Daoy (cell line): ENCODE measurements at regions not wholly inside any gene's neighbourhood (a gene's known extent, or its start where the extent isn't known, plus 50 kb on each side); places are given as distances from the start of the nearest gene placed in this dataset.
A peak's percentile ranks its signal among the peaks of the same experiment; 100 is the strongest.

Source experiments
- DNase-seq: peaks from one replicate; pipeline ENCODE4 v3.0.0-alpha.2; 2015; ENCODE audit warnings: low read depth

DNA sequence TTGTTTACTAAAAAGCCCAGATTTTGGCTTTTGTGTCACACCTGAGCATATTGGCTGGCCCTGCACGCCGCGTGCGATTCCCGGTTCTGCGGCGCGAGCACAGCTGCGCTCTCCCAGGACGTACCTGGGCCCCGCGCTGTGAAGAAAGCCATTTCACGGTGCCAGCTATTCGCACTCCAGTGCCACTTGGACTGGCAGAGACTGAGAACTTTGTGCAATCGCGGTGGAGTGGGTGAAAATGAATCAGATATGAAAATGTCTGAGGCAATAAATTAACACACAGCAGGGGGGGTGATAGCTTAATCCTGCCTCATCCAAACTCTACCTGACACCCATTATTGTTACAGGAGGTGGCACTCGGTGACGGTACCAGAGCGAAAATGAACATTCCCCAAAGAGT, 330.1 kb upstream of the MGMT start:
- peak; percentile 13 for DNase-seq

DNA sequence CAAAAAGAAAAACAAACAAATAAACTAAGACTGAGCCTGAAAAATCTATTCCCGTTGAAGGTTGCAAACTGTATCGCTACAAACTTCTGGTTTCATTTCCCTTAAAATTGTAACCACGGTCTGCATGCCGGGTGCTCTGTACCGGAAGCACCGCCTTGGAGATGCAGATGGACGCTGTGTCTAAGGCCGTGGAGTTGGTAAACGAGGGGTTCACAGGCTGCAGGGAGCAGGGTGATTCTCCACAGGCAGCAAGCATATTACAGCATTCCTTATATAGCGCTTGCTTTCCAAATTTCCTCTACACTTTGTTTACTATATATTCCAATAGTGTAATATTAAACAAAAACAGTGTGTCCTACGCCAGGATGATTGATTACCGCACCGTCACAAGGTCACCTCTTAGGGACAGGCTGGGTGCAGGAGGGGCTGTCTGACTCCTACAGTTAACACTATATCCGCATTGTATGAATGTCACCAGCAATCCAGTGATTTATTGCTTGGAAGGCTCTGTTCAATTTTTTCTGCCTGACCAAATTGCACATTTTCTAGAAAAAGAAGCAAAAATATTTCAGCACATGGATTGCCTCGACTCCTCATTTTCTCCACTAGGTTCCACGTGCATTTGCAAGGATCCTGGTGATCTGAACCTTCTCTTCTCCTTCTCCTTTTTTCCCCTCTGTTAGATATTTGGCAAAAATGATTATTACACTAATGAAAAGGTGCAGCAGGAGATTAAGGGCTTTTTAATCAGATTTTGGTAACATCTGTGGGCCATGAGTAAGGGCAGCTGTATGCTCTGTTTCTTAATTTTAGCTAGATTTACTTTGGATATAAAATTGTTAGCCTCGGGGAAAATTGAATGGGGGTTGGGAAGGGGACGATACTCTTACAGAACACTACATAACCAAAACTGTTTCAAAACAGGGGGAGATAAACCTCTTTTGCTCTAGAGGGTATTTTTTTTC, 325.8 kb upstream of the MGMT start:
- peak; percentile 21 for DNase-seq

DNA sequence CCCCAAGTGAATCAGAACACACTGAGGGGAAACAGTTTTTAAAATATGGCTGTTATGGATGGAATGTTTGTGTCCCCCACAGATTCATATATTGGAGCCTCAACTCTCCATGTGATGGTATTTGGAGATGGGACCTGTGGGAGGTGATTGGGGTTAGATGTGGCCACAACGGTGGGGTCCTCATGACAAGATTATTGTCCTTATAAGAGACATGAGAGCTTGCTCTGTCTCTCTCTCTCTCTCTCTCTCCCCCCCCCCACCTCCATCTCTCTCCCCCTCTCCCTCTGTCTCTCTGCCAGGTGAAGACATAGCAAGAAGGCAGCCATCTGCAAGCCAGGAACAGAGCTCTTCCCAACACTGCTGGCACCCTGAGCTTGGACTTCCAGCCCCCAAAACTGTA, 315.8 kb upstream of the MGMT start:
- DNase-seq = no peak

DNA sequence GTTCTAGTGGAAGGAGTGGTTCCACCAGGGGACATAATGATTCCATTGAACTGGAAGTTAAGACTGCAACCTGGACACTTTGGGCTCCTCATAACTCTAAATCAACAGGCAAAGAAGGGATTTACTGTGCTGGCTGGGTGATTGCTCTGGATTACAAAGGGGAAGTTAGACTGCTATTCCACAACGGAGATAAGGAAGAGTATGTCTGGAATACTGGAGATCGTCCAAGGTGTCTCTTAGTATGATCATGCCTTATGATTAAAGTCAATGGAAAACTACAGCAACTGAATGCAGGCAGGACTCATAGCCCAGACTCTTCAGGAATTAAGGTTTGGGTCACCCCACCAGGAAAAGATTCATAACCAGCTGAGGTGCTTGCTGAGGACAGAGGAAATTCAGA, 310.6 kb upstream of the MGMT start:
- no peak for DNase-seq

DNA sequence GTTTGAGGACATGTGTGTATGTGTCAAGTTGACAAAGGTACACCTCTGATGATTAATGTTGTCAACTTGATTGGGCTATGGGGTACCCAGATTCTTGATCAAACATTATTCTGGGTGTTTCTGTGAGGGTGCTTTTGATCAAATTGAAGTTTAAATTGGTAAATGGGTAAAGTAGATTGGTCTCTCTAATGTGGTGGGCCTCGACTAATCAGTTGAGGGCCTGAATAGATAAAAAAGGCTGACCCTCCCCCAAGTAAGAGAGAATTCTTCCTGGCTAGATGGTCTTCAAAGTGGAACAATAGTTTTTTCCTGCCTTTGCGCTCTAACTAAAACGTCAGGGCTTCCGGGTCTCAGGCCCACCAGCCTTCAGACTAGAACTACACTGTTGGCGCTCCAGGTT, 309.9 kb upstream of the MGMT start:
- no peak for DNase-seq

DNA sequence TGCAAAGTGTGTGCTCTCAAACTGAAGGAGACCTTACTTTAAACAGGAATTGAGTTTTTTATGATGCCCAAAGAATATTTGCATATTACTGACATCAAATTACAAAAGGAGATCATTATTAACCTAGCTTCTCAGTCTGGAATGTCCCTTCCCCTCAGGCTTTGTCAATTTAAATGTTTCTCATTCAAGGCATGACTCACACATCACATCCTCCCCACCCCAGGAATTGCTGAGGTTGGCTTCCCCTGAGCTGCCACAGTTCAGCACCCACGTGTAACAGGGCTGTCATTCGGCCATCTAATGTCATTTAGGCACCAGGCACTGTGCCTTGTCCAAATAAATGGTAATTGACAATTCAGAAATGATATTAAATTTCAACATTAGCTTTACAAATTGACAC, 305.9 kb upstream of the MGMT start:
- peak; percentile 81 for DNase-seq

DNA sequence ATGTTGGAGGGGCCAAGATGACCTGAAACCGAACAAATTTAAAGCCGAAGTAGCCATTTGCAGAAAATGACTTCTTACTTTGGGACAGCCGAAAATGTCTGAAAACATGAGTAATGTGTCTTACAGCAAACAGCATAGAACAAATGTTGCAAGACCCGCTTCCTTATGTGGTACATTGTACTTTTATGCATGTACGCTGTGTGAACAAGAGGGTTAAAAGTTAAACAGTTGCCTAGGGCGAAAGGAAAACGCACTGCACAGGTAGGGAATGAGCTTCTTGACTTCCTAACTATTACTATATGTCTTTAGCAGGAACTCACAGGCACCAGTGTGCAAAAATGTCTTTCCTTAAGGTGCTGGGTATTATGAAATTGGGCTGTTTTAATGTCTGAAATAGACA, 303.5 kb upstream of the MGMT start:
- no peak for DNase-seq

DNA sequence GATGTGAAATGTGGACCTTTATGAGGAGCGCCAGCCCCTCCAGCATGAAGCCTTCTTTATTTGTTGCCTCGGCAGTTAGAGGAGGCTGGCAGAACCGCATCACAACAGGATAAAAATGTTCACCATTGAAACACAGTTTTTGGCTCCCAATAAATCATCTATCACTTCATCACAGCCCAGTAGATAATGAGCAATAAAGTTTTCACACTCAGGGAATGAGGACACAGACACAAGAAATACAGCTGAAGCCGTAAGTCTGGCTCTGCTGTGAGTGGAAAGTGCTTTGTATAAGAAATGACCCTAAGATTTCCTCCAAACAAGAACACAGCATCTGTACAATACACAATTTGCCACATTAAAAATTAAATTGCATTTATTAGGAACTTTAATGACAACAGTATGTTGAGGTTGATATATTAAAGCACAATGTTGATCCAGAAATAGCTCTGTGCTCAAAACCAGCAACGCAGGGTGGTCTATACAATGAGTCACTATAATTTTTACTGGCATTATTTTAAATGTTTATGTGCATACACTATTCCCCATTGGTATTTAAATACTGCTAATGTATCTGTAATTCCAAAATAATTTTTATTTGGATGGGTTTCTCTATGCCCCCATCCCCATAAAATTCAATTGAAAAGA, 301.8 kb upstream of the MGMT start:
- DNase-seq = no peak

DNA sequence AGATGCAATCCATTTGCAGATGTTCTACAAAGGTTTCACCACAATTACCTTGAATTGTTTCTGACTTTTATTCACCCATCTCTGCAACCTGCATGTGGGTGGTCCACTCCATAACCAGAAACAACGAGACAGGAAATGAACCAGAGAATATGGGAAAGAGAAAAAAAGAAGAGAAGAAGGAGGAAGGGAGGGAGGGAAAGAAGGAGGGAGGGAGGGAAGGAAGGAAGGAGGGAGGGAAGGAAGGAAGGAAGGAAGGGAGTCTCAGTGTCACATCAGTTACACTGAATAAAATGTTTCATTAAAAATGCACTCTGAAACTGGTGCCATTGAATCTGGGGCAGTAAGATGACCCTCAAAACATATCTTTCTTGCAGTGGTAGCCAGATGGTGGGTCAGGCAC, 301.3 kb upstream of the MGMT start:
- DNase-seq = no peak

DNA sequence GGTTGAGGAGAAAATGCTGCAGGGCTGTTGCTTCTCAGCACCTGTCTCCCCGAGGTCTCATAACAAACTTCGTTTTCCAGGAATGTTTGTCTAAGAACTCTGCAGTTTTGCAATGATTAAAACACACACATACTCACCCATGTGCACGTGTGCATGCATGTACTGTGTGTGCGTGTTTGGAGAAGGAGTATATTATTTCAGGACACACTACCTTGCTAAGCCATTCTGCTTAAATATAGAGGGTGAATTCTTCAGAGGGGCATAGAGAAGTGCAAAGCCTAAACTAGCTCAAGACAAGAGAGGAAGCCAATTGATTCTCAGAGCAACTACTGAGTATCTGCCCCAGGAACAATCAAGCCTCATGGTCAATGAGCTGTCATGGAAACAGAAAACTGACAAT, 298.4 kb upstream of the MGMT start:
- DNase-seq = no peak

DNA sequence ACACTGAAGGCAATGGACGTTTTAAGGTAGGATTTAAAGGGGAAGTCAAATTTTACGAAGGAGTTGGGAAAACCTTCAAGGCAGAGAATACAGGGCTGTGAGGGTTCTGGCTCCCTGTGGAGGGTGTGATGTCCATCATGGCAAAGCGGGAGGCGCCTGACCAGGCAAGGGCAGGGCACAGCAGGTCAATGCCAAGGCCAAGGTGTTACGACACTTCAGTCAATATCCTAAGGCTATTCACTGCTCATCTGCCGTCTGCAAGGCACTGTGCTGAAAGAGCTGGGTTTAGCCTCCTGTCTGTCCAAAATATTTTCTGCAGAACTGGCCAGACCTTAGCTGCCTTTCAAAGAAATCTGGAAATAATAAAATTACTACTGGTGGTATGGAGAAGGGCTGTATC, 297.9 kb upstream of the MGMT start:
- no peak for DNase-seq

DNA sequence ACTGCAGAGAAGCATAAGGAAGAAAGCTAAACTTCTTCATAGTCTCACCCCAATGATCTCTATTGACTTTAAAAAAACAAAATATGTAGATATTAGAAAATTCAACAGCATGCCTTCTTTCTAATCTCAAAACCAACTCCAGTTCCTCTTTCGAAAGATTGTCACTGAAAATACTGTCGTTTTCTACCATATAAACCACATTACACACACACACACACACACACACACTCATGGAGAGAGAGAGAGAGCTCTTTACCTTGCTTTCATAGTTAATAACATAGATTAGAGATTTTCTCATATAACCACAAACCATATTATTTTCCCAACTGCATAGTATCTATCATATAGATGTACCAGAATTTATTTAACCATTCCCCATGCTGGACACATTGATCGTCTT, 296.2 kb upstream of the MGMT start:
- no peak for DNase-seq

DNA sequence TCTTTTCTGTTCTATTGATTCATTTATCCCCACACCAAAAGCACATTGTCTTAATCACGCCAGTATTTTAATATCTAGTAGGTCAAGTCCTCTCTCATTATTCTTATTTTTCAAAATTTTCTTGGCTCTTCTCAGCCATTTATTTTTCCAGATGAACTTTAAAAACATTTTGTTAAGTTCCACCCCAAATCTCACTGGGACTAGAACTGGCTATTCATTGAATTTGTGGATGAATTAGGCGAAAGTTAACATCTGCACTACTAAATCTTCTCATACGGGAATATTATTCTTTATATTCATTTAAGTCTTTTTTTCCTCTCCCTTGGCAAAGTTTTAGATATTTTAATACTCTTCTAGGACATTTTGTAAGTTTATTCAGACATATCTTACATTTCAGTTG, 295.2 kb upstream of the MGMT start:
- no peak for DNase-seq

DNA sequence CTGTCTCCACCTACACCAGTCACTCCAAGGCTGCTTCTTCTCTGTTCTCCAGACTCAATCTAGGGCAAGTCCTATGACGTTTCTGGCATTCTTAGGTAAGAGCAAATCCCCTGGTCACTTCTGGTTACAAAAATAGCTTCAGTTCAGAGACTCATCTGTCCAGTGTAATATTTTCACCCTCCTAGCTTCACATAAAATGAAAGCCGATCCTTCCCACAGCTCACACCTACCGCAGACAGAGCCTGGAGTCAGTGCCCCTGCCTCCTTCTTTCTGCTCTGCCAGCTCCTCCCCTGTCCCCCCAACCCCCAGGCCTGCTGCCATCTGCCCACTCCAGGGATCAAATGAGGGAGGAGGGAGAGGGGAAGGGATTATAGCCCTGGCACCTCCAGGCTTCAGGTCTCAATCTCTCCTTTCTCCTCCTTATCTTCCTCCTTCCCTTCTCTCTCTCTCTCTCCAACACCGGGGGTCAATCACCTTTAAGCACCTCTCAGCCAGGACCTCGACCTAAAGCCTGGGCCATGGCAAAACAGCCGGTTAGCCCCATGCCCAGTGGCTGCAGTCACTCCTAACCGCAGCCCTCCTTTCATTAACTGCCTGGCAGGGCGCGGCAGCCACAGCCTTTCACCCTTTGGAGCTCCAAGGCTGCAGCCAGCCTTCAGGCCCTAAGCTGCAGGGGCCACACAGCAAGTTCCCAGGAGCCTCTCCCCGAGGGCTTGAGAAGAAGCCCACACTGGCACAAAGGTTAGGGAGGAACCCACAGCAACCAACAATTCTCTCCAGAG, 292.6 kb upstream of the MGMT start:
- DNase-seq = no peak

DNA sequence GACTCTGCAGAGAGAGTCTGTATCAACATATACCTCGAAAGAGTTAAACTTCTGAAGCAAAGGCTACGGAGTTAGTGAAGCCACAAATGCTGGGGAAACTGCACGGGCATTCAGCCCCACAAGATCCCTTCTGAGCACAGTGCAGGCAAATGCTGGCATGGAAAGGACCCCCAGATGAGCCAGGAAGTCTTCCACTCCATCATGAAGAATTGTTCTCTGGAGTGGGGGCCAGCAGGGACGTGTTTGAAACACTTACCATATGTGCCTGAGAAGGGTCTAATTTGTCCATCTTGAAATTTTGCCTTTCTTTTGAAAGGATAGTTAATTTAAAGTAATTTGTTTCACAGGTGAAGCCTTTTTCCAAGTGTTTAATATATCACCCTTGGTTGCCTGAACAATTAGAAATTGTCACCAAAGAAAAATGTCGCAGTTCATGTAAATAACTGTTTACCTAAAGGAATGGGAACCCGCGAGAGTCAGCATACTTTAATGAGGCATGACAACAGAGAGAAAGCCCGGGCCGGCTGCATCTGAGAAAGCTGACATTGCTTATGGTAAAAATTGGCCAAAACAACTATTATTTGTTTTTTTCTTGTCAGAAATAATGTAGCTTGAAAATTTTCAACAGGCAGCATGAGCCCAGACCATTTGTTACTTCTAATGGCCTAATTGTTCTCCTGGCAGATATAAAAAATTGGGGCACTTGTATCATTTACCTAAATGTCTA, 287.6 kb upstream of the MGMT start:
- DNase-seq = no peak

DNA sequence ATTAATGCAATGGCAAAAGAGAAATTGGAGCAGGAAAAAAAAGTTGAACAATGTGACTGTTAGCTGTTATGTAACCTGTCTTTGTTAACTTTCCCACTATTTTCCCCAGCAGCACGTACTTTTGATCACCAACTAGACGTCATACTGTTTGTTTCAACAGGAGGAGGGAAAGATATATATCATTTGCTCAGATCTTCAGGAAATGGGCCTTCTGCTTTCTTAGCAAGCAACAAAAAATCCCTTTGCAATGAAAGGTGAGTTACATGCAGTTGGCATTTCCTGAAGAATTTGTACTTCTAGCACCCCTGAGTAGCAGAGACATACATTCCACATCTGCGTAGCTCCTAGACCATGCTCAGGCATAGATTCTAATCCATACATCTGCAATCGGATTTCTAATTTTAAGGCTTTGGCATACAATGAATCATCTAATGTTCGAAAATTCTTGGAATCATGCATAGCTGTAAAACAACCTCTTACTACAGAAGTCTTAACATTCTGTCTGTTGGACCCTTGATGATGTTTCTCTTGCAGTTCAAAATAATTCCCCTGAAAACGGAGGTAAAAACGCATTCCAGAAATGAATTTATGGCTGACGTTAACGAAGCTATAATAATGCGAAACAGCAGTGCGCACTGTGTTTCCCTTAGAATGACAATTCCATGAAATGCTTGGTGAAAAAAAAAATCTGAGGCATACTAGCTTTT, 286.9 kb upstream of the MGMT start:
- DNase-seq = no peak

DNA sequence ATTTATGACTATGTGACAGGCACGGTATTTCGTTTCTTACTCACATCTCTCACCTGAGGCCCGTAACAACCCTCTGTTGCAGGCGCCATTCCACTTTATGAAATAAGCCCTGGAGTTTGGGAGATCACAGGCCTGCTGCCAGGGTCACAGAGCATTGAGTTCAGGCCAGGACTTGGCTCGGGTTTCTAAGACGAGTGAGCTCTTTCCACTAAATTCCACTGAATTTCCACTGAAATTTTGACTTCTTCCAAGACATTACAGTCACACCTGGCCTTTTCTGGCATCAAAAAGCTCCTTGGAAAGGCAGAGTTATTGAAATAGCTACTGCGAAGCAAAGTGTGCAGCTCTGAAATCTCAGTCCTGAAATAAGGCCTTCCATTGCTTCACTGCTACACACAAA, 282.8 kb upstream of the MGMT start:
- no peak for DNase-seq

DNA sequence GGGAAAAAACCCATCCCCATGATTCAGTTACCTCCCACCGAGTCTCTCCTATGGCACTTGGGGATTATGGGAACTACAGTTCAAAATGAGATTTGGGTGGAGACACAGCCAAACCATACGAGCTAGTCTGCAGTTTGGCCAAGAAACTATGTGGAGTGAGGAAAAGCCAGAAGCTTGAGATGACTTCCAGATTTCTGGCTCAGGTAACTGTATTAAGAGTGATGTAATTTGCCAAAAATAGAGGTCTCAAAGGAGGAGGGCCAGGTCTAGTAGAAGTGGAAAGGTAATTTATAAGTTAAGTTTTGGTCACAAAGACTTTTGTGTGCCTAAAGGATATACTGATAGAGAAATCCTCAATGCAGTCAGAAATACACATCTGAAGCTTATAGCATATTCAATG, 279.7 kb upstream of the MGMT start:
- no peak for DNase-seq

DNA sequence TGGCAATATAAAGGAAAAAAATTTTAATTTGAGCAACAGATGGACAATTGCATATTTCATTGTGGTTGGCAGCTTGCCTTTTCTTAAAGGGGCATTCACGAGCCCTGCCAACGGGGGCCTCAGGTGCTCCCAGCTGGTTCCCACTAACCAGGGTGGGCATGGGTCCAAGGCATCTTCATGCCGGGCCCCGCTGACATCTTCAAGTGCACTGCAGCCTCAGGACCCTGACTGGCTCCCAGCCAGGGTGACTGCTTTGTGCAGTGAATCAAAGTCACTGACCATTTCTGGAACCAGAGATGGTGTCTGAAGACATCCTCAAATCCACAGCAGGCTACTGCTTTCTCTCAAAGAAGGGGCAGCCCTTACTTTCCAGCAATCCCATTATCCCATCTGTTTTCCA, 275.2 kb upstream of the MGMT start:
- DNase-seq = no peak

DNA sequence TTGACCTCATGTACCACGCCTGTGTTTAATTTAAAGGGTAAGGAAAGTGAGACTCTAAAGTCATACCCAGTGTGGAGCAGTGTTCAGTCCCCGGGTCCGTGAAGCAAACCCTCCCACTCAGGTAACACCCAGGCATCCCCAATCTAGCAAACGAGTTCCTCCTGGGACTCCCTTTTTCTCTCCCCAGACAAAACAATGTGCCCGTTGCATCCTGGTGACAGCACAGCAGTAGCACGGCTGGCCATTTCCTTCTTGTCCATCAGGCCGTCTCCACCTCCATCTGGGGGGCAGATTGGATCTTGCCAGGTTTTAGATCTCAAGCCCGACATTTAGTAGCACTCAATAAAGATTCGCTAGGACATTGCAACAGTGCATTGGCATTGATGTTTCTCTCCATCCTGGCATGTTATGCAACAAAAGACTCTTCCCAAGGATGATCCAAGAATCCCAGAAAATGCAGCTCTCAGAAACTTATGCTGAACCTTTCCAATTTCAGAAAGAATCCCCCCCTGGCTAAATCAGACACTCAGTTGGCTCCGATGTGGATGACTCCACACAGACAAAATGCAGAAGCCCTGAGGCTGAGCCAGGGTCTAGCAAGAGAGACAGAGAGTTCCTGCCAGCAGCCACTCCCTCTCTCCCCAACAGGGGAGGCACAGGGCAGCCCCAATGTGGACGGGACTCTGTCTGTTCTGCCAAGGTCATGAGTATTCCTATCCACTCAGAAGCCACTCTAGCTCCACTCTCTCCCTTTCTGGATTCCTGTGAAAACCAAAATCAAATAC, 274.5 kb upstream of the MGMT start:
- DNase-seq = peak; percentile 44

DNA sequence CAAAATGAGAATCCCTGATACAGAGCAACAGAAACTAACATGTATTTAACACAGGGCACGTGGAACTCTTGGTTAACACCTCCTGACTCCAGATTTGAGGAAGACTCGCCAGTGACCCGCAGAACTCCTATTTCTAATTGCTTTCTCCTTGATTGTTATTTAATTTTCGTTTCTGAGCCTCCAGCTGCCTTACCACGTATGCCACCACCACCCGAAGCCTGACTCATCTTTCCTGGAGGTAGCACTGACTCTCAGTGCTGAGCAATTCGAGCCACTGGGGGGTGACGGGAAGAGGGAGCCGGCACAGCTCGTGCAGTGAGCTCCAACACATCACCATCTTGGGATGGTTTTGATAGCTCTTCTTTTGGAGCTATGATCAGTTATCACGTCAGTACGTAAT, 273.9 kb upstream of the MGMT start:
- peak; percentile 84 for DNase-seq
